H1 (cell line): ENCODE measurements at regions not wholly inside any gene's neighbourhood (a gene's known extent, or its start where the extent isn't known, plus 50 kb on each side); places are given as distances from the start of the nearest gene placed in this dataset.

ENCODE experiments used
- CHD2 ChIP-seq: IDR thresholded peaks from 2 replicates; pipeline ENCODE4 v1.6.1; 2012; ENCODE audit warnings: low read length, improper control_type of control experiment
- RBBP5 ChIP-seq: IDR thresholded peaks from 2 replicates; pipeline ENCODE4 v1.7.1; 2012; ENCODE audit warnings: low read depth, mild to moderate bottlenecking, inconsistent platforms, low read length, moderate library complexity, borderline replicate concordance
- SP1 ChIP-seq: IDR thresholded peaks from 2 replicates; pipeline ENCODE4 v1.6.1; 2011; ENCODE audit warnings: low read depth, low read length
- TEAD4 ChIP-seq: IDR thresholded peaks from 2 replicates; pipeline ENCODE4 v1.6.1; 2012; ENCODE audit warnings: low read depth, low read length, inconsistent platforms, mixed read lengths

GRCh38 chr6:22199771-22200170 is 97.1 kb downstream of the PRL start (continued):
- no peak for TF ChIP-seq SP1
- TF ChIP-seq TEAD4 = no peak
- TF ChIP-seq RBBP5 = no peak
- TF ChIP-seq CHD2 = no peak
- TF ChIP-seq, all 59 proteins: peak for 0
